T-helper 1 cell treated with Interleukin-12 subunit alpha and Interleukin-12 subunit beta and Interleukin-4 antibody, amounts not matched to agents 30 ng/mL and 1 ng/mL, for 36 hours (primary cell): ENCODE measurements at regions not wholly inside any gene's neighbourhood (a gene's known extent, or its start where the extent isn't known, plus 50 kb on each side); places are given as distances from the start of the nearest gene placed in this dataset.
"Not testable (repeated sequence)": the region's sequence is repeated elsewhere in the genome, so short reads cannot be mapped to it uniquely, and the experiment has no call there.

ENCODE experiments used
- intact Hi-C: fragments of 100-400 bp; cut with micrococcal nuclease; formaldehyde crosslinking; loops from one replicate; pipeline ENCODE4 v1.15.1; 2024

GRCh38 chr21:33974513-33975468 is 59.2 kb upstream of the ATP5PO start:
- intact Hi-C loops = loop anchor here (1.0 kb wide), 4 partner anchors 26 to 374 kb away; no protein-coding TSS in a partner anchor

GRCh38 chr21:33973268-33973667 is 57.7 kb upstream of the ATP5PO start:
- intact Hi-C loops = no loop called here

- intact Hi-C loops = no loop called here
Measured at GRCh38 chr21:33972539-33972938, 56.9 kb upstream of the ATP5PO start.

GRCh38 chr21:33971492-33972013 is 55.9 kb upstream of the ATP5PO start:
- intact Hi-C loops = no loop called here

GRCh38 chr21:33969581-33969980 is 54.0 kb upstream of the ATP5PO start:
- intact Hi-C loops = no loop called here

GRCh38 chr21:33968995-33969348 is 53.4 kb upstream of the ATP5PO start:
- intact Hi-C loops = no loop called here

- intact Hi-C loops = no loop called here
Measured at GRCh38 chr21:33968080-33968994, 52.7 kb upstream of the ATP5PO start.

GRCh38 chr21:33967086-33967571 is 51.5 kb upstream of the ATP5PO start:
- intact Hi-C loops = no loop called here

- intact Hi-C loops = no loop called here
Measured at GRCh38 chr21:33966324-33966949, 50.8 kb upstream of the ATP5PO start.

- intact Hi-C loops = not testable (repeated sequence)
Measured at GRCh38 chr21:33965662-33966061, 50.1 kb upstream of the ATP5PO start.
